ENCODE measurements at regions not wholly inside any gene's neighbourhood (a gene's known extent, or its start where the extent isn't known, plus 50 kb on each side); places are given as distances from the start of the nearest gene placed in this dataset.

DNA sequence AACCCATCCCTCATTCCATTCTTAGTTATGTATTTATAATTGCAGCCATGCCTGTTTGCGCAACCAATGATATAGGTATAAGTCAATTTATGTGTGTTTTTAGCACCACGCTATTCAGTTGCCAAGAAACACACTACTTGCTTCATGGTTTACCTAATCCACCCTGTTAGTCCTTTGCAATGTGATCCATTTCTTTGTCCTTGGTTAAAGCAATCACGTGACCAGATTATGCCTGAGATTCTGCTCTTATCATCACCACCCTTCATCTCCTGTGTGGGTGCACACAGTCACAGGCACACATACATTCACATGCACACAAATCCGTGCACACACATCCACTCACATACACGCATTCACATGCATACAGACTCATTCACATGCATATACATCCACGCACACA is 52.3 kb upstream of the KCNA5 start:
- TF ChIP-seq CREB1 (IDR thresholded peaks at IDR 0.05; ENCODE audit: low read depth) (no peak), YY1 (IDR thresholded peaks at IDR 0.05; ENCODE audit: low read depth) (no peak), FOXM1 (IDR thresholded peaks at IDR 0.05; ENCODE audit: borderline replicate concordance, low read depth) (no peak), RAD21 (IDR thresholded peaks at IDR 0.05; ENCODE audit: low read depth) (no peak)
- TF ChIP-seq, protein P1, sequence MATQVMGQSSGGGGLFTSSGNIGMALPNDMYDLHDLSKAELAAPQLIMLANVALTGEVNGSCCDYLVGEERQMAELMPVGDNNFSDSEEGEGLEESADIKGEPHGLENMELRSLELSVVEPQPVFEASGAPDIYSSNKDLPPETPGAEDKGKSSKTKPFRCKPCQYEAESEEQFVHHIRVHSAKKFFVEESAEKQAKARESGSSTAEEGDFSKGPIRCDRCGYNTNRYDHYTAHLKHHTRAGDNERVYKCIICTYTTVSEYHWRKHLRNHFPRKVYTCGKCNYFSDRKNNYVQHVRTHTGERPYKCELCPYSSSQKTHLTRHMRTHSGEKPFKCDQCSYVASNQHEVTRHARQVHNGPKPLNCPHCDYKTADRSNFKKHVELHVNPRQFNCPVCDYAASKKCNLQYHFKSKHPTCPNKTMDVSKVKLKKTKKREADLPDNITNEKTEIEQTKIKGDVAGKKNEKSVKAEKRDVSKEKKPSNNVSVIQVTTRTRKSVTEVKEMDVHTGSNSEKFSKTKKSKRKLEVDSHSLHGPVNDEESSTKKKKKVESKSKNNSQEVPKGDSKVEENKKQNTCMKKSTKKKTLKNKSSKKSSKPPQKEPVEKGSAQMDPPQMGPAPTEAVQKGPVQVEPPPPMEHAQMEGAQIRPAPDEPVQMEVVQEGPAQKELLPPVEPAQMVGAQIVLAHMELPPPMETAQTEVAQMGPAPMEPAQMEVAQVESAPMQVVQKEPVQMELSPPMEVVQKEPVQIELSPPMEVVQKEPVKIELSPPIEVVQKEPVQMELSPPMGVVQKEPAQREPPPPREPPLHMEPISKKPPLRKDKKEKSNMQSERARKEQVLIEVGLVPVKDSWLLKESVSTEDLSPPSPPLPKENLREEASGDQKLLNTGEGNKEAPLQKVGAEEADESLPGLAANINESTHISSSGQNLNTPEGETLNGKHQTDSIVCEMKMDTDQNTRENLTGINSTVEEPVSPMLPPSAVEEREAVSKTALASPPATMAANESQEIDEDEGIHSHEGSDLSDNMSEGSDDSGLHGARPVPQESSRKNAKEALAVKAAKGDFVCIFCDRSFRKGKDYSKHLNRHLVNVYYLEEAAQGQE (IDR thresholded peaks at IDR 0.05; ENCODE audit: low read depth), result no peak
